ENCODE measurements at regions not wholly inside any gene's neighbourhood (a gene's known extent, or its start where the extent isn't known, plus 50 kb on each side); places are given as distances from the start of the nearest gene placed in this dataset.

DNA sequence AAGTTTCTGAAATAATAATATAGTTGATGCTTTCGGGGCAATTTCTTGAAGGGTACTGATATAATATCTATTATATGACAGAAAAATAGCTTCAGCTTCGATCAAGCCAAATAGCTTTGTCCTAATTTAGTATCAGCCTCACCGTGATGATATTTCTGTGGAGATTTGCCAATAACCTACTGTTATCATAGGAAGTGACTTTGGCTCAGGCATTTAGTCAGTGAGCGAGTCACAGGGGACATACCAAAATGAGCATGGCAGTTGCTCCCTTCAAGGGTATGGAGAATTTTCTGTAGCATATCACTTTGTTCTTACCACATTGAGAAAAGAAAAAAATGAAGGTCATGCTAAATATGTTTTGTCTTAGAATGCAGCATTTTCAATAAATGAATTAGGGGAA lies 767.6 kb upstream of the SLITRK1 start:
- no peak overlapping the region for H3K4me3 ChIP-seq (ENCODE audit: low read depth, low read length)
- TF ChIP-seq, protein P1, sequence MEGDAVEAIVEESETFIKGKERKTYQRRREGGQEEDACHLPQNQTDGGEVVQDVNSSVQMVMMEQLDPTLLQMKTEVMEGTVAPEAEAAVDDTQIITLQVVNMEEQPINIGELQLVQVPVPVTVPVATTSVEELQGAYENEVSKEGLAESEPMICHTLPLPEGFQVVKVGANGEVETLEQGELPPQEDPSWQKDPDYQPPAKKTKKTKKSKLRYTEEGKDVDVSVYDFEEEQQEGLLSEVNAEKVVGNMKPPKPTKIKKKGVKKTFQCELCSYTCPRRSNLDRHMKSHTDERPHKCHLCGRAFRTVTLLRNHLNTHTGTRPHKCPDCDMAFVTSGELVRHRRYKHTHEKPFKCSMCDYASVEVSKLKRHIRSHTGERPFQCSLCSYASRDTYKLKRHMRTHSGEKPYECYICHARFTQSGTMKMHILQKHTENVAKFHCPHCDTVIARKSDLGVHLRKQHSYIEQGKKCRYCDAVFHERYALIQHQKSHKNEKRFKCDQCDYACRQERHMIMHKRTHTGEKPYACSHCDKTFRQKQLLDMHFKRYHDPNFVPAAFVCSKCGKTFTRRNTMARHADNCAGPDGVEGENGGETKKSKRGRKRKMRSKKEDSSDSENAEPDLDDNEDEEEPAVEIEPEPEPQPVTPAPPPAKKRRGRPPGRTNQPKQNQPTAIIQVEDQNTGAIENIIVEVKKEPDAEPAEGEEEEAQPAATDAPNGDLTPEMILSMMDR (IDR thresholded peaks at IDR 0.05; ENCODE audit: insufficient read depth, low read length) = no peak
- DNase-seq (ENCODE audit: low read depth) = peak; percentile 35

- H3K4me3 ChIP-seq (ENCODE audit: low read depth, low read length) = no peak overlapping the region
- peak; percentile 37 for DNase-seq (ENCODE audit: low read depth)
- TF ChIP-seq, protein P1 (IDR thresholded peaks at IDR 0.05; ENCODE audit: insufficient read depth, low read length) = no peak
Measured at GRCh38 chr13:84648069-84648640, 765.9 kb upstream of the SLITRK1 start.

- DNase-seq (ENCODE audit: low read depth) = no peak
- TF ChIP-seq, protein P1 (IDR thresholded peaks at IDR 0.05; ENCODE audit: insufficient read depth, low read length) = no peak
- H3K4me3 ChIP-seq (ENCODE audit: low read depth, low read length) = no peak overlapping the region
Measured at GRCh38 chr13:84646957-84647356, 764.7 kb upstream of the SLITRK1 start.

DNA sequence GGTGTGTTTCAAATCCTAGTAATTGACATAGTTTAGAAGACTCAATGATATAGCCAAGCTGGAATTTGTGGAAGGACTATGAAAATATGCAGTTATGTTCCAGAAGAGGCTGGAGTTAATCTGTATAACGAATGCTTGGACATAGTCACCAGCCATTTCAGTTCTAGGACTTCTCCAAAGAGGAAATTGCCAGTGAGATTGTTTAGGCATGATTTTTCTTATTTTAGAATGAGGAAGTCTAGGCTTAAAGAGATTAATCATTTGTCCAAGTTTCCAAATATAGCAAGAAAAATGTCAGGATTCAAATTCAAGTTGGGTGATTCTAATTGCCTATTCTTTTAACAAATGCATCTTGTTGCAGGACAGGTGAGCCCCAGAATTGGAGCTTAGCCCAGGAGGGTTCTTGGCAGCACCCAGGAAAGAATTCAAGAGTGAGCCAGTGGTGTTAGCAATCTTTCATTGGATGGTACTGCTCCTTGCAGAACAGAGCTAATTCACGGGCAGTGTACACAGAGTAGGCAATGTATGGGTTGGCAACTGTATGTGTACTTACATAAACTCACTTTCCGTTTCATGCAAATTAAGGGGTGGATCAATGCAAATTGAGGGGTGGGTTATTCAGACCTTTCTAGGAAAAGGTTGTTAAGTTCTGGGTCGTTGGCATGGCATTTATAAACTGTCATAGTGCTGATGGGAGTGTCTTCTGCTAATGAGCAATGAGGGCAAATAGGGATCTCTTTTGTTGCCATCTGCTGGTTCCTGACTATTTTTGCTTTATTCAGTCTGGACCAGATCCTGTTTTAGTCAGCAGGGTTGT lies 763.1 kb upstream of the SLITRK1 start:
- H3K4me3 ChIP-seq (ENCODE audit: low read depth, low read length) = no peak overlapping the region
- peak; percentile 92 for DNase-seq (ENCODE audit: low read depth)
- TF ChIP-seq, protein P1 (IDR thresholded peaks at IDR 0.05; ENCODE audit: insufficient read depth, low read length) = no peak

DNA sequence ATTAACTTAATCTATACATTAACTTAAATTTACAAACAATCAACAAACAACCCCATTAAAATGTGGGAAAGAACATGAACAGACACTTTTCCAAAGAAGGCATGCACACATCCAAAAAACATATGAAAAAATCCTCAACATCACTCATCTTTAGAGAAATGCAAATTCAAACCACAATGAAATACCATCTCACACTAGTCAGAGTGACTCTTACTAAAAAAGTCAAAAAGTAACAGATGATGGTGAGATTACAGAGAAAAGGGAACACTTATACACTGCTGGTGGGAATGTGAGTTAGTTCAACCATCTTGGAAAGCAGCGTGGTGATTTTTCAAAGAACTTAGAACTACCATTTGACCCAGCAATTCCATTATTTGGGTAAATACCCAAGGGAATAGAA lies 759.2 kb upstream of the SLITRK1 start:
- TF ChIP-seq, protein P1 (IDR thresholded peaks at IDR 0.05; ENCODE audit: insufficient read depth, low read length) = no peak
- DNase-seq (ENCODE audit: low read depth) = peak; percentile 41
- no peak overlapping the region for H3K4me3 ChIP-seq (ENCODE audit: low read depth, low read length)

- DNase-seq (ENCODE audit: low read depth) = no peak
- H3K4me3 ChIP-seq (ENCODE audit: low read depth, low read length) = no peak overlapping the region
- TF ChIP-seq, protein P1 (IDR thresholded peaks at IDR 0.05; ENCODE audit: insufficient read depth, low read length) = no peak
Measured at GRCh38 chr13:84640691-84641090, 758.4 kb upstream of the SLITRK1 start.

Measured in fibroblast of the aortic adventitia (primary cell).